HCT116 (cell line): ENCODE measurements at regions not wholly inside any gene's neighbourhood (a gene's known extent, or its start where the extent isn't known, plus 50 kb on each side); places are given as distances from the start of the nearest gene placed in this dataset.

Experiments
- ATAC-seq: fragments of 200-7000 bp; cut with Tn5 transposase; 2 replicates; pipeline ENCODE4 v1.9.1; 2020; ENCODE audit warnings: mild to moderate bottlenecking, moderate library complexity
- BruUV-seq: library from RNA; stranded (reverse); fragments of 400-500 nt; replicated peaks from 2 replicates; lab custom pipeline; 2021; lab: Mats Ljungman, UMichigan
- CTCF ChIA-PET: fragments of 300-600 bp; sonication (Branson Sonifier 250); formaldehyde crosslinking; loops from one replicate; lab custom pipeline; 2021; ENCODE audit warnings: antibody characterized with exemption; lab: Charles Lee
- POLR2A ChIA-PET: fragments of 300-600, 350-600 bp; sonication (Branson Sonifier 250); formaldehyde crosslinking; loops from one replicate; lab custom pipeline; 2021; ENCODE audit warnings: antibody characterized with exemption; lab: Charles Lee
- RAD21 ChIA-PET, 2 experiments: fragments of 300-600 bp; sonication (Branson Sonifier 250); formaldehyde crosslinking; loops; one replicate each; lab custom pipeline; 2023; ENCODE audit warnings: low total read pairs in 2 of 2; ENCODE audit not compliant: uncharacterized antibody in 2 of 2, unreplicated experiment in 2 of 2, low non-redundant PET in 1 of 2; lab: Charles Lee
- DNase-seq: peaks from one replicate; pipeline ENCODE4 v3.0.0-alpha.2; 2010; ENCODE audit warnings: low read depth, low spot score
- H2AFZ ChIP-seq: fragments of 200-600 bp; shearing (Covaris generic), sonication (generic); 2 replicates; pipeline ENCODE4 v1.6.1; 2017; ENCODE audit warnings: low read depth, mixed run types, mixed read lengths, antibody characterized with exemption, low read length; ENCODE audit not compliant: poor library complexity, severe bottlenecking
- H3K27ac ChIP-seq: 2 replicates; pipeline ENCODE4 v1.5.1; 2012; ENCODE audit warnings: low read depth, low read length
- H3K27me3 ChIP-seq: fragments of 200-600 bp; sonication (generic); 2 replicates; pipeline ENCODE4 v1.6.1; 2016; ENCODE audit warnings: mixed run types, low read length, mixed read lengths; ENCODE audit not compliant: insufficient read depth
- H3K36me3 ChIP-seq, 2 experiments: fragments of 200-500 bp in 1 of 2; fragments of 200-600 bp in 1 of 2; sonication (Bioruptor generic) in 1 of 2; sonication (generic) in 1 of 2; 2 replicates each; pipeline versions ENCODE4 v1.5.1 to v1.6.1; 2014 to 2016; ENCODE audit warnings: low read length in 2 of 2, inconsistent platforms in 1 of 2, mixed read lengths in 1 of 2, mixed run types in 1 of 2; ENCODE audit not compliant: insufficient read depth in 2 of 2, control insufficient read depth in 1 of 2
- H3K4me1 ChIP-seq, 2 experiments: fragments of 200-600 bp in 1 of 2; sonication (generic) in 1 of 2; 2 replicates each; pipeline versions ENCODE4 v1.5.1 to v1.6.1; 2012 to 2017; ENCODE audit warnings: low read length in 2 of 2, inconsistent platforms in 1 of 2, mild to moderate bottlenecking in 1 of 2, mixed read lengths in 1 of 2, mixed run types in 1 of 2, moderate library complexity in 1 of 2; ENCODE audit not compliant: insufficient read depth in 2 of 2, control insufficient read depth in 1 of 2
- H3K4me2 ChIP-seq: fragments of 200-600 bp; sonication (generic); 2 replicates; pipeline ENCODE4 v1.6.1; 2017; ENCODE audit warnings: mixed run types, low read length, mixed read lengths
- H3K4me3 ChIP-seq, 2 experiments: fragments of 200-600 bp in 1 of 2; sonication (generic) in 1 of 2; replicated peaks in 1 of 2; 2 replicates each; pipeline ENCODE4 v1.5.1; 2011 to 2016; ENCODE audit warnings: low read length in 2 of 2, control low read depth in 1 of 2, low read depth in 1 of 2, mild to moderate bottlenecking in 1 of 2, mixed read lengths in 1 of 2, mixed run types in 1 of 2
- H3K79me2 ChIP-seq: fragments of 200-600 bp; sonication (generic); 2 replicates; pipeline ENCODE4 v1.6.1; 2017; ENCODE audit warnings: mild to moderate bottlenecking, mixed run types, low read length, moderate library complexity, mixed read lengths; ENCODE audit not compliant: insufficient read depth
- H3K9ac ChIP-seq: fragments of 200-600 bp; sonication (generic); 2 replicates; pipeline ENCODE4 v1.6.1; 2016; ENCODE audit warnings: low read length, mixed read lengths
- H3K9me2 ChIP-seq: fragments of 200-600 bp; sonication (generic), shearing (Covaris generic); 2 replicates; pipeline ENCODE4 v1.6.1; 2017; ENCODE audit warnings: mixed run types, mild to moderate bottlenecking, moderate library complexity; ENCODE audit not compliant: insufficient read depth
- H3K9me3 ChIP-seq, 2 experiments: fragments of 200-500 bp in 1 of 2; fragments of 200-600 bp in 1 of 2; sonication (Bioruptor generic) in 1 of 2; sonication (generic) in 1 of 2; 2 replicates each; pipeline ENCODE4 v1.6.1; 2014 to 2017; ENCODE audit warnings: low read length in 2 of 2, mixed read lengths in 2 of 2, inconsistent platforms in 1 of 2, low read depth in 1 of 2, mild to moderate bottlenecking in 1 of 2, mixed run types in 1 of 2, moderate library complexity in 1 of 2; ENCODE audit not compliant: control insufficient read depth in 1 of 2, insufficient read depth in 1 of 2
- H4K20me1 ChIP-seq: fragments of 200-600 bp; sonication (generic), shearing (Covaris generic); 2 replicates; pipeline ENCODE4 v1.6.1; 2017; ENCODE audit warnings: mixed run types, mild to moderate bottlenecking, moderate library complexity; ENCODE audit not compliant: insufficient read depth
- CBX3 ChIP-seq: IDR thresholded peaks from 2 replicates; pipeline ENCODE4 v1.6.1; 2012; ENCODE audit warnings: low read depth
- CEBPB ChIP-seq: IDR thresholded peaks from 2 replicates; pipeline ENCODE4 v1.6.1; 2012; ENCODE audit warnings: low read depth
- ELF1 ChIP-seq: IDR thresholded peaks from 2 replicates; pipeline ENCODE4 v1.6.1; 2012; ENCODE audit warnings: low read depth, borderline replicate concordance
- MAX ChIP-seq: IDR thresholded peaks from 2 replicates; pipeline ENCODE4 v1.6.1; 2012
- POLR2A ChIP-seq: IDR thresholded peaks from 2 replicates; pipeline ENCODE4 v1.7.0; 2011; ENCODE audit warnings: borderline replicate concordance; ENCODE audit not compliant: insufficient read depth, insufficient read length; ENCODE audit errors: extremely low read depth
- POLR2AphosphoS5 ChIP-seq: IDR thresholded peaks from 2 replicates; pipeline ENCODE4 v1.6.1; 2011; ENCODE audit warnings: mild to moderate bottlenecking, low read depth, low read length, moderate library complexity
- RAD21 ChIP-seq: IDR thresholded peaks from 2 replicates; pipeline ENCODE4 v1.6.1; 2012; ENCODE audit warnings: low read depth, mild to moderate bottlenecking
- SP1 ChIP-seq: IDR thresholded peaks from 2 replicates; pipeline ENCODE4 v1.6.1; 2012; ENCODE audit warnings: low read depth
- TCF7L2 ChIP-seq: IDR thresholded peaks from 2 replicates; pipeline ENCODE4 v1.7.0; 2011; ENCODE audit warnings: borderline replicate concordance, inconsistent platforms; ENCODE audit not compliant: insufficient read depth, insufficient read length; ENCODE audit errors: extremely low read depth
- ZFX ChIP-seq: fragments of 450-650 bp; IDR thresholded peaks from 2 replicates; pipeline ENCODE4 v1.6.1; 2017
- ZNF274 ChIP-seq: fragments of 200-500 bp; sonication (Bioruptor generic); IDR thresholded peaks from 2 replicates; pipeline ENCODE4 v1.6.1; 2014; ENCODE audit warnings: mild to moderate bottlenecking, low read depth, low read length, inconsistent platforms
- intact Hi-C: fragments of 100-400 bp; cut with micrococcal nuclease; formaldehyde crosslinking; loops from 2 replicates; pipeline ENCODE4 v1.10.0; 2022
- TF ChIP-seq, protein P1 (sequence below), 3 experiments: fragments of 200-600 bp in 1 of 3; sonication (generic) in 1 of 3; IDR thresholded peaks in 2 of 3; conservative IDR thresholded peaks in 1 of 3; 2 replicates each; pipeline ENCODE4 v1.5.1; 2012 to 2017; ENCODE audit warnings: low read depth in 2 of 3, low read length in 2 of 3, antibody characterized with exemption in 1 of 3, borderline replicate concordance in 1 of 3, control low read depth in 1 of 3, mild to moderate bottlenecking in 1 of 3, mixed read lengths in 1 of 3, mixed run types in 1 of 3, moderate library complexity in 1 of 3; ENCODE audit not compliant: insufficient read depth in 1 of 3
- TF ChIP-seq, protein P2 (sequence below): IDR thresholded peaks from 2 replicates; pipeline ENCODE4 v1.6.1; 2012
- TF ChIP-seq, protein P3 (sequence below): IDR thresholded peaks from 2 replicates; pipeline ENCODE4 v1.6.1; 2012; ENCODE audit warnings: low read depth

DNA sequence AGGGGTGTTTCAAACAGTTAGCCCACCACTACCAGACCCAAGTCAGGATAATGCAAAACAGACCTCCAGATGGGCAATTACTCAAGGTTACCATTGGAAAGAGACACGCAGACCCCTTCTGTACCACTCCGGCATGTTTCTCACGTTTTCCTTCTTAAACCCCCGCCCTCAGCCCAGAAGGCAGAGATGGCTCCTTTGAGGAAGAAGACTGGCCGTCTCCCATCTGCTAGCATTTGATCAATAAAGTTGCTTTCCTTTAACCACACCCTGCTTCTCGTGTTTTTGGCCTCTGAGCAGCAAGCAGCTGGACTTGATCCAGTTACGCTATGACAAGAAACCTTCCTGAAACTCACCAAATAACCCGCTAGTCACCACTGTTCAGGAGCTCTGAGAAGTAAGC is 1012.4 kb upstream of the GYPC start:
- H3K36me3 ChIP-seq, result no peaks in the 10 kb centered on the region
- H3K27ac ChIP-seq, result no peak overlapping the region
- intact Hi-C loops, result no loop called here
- no peak overlapping the region for H3K9ac ChIP-seq
- TF ChIP-seq MAX (no peak), CEBPB (no peak), SP1 (no peak), TCF7L2 (no peak), POLR2AphosphoS5 (no peak), ZFX (no peak), ZNF274 (no peak), CBX3 (no peak), POLR2A (no peak), ELF1 (no peak), RAD21 (no peak)
- TF ChIP-seq, protein P1, sequence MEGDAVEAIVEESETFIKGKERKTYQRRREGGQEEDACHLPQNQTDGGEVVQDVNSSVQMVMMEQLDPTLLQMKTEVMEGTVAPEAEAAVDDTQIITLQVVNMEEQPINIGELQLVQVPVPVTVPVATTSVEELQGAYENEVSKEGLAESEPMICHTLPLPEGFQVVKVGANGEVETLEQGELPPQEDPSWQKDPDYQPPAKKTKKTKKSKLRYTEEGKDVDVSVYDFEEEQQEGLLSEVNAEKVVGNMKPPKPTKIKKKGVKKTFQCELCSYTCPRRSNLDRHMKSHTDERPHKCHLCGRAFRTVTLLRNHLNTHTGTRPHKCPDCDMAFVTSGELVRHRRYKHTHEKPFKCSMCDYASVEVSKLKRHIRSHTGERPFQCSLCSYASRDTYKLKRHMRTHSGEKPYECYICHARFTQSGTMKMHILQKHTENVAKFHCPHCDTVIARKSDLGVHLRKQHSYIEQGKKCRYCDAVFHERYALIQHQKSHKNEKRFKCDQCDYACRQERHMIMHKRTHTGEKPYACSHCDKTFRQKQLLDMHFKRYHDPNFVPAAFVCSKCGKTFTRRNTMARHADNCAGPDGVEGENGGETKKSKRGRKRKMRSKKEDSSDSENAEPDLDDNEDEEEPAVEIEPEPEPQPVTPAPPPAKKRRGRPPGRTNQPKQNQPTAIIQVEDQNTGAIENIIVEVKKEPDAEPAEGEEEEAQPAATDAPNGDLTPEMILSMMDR (IDR thresholded peaks at IDR 0.05 in 2 of 3, conservative IDR thresholded peaks at IDR 0.05 in 1 of 3; ENCODE audit: borderline replicate concordance in 1 of 3, insufficient read depth in 1 of 3, low read depth in 2 of 3, low read length in 2 of 3), result no peak
- TF ChIP-seq, protein P2, sequence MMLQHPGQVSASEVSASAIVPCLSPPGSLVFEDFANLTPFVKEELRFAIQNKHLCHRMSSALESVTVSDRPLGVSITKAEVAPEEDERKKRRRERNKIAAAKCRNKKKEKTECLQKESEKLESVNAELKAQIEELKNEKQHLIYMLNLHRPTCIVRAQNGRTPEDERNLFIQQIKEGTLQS, result no peak
- TF ChIP-seq, protein P3, sequence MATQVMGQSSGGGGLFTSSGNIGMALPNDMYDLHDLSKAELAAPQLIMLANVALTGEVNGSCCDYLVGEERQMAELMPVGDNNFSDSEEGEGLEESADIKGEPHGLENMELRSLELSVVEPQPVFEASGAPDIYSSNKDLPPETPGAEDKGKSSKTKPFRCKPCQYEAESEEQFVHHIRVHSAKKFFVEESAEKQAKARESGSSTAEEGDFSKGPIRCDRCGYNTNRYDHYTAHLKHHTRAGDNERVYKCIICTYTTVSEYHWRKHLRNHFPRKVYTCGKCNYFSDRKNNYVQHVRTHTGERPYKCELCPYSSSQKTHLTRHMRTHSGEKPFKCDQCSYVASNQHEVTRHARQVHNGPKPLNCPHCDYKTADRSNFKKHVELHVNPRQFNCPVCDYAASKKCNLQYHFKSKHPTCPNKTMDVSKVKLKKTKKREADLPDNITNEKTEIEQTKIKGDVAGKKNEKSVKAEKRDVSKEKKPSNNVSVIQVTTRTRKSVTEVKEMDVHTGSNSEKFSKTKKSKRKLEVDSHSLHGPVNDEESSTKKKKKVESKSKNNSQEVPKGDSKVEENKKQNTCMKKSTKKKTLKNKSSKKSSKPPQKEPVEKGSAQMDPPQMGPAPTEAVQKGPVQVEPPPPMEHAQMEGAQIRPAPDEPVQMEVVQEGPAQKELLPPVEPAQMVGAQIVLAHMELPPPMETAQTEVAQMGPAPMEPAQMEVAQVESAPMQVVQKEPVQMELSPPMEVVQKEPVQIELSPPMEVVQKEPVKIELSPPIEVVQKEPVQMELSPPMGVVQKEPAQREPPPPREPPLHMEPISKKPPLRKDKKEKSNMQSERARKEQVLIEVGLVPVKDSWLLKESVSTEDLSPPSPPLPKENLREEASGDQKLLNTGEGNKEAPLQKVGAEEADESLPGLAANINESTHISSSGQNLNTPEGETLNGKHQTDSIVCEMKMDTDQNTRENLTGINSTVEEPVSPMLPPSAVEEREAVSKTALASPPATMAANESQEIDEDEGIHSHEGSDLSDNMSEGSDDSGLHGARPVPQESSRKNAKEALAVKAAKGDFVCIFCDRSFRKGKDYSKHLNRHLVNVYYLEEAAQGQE, result no peak
- H3K79me2 ChIP-seq, result no peaks in the 10 kb centered on the region
- no peaks in the 10 kb centered on the region for H3K4me1 ChIP-seq
- H3K9me2 ChIP-seq, result no peaks in the 10 kb centered on the region
- no peak overlapping the region for H3K4me2 ChIP-seq
- peaks cover 7 to 16% of the 10 kb centered on the region in 2 experiments; a peak in 2 of 4 replicates for H3K9me3 ChIP-seq
- DNase-seq (no peak), ATAC-seq (no peak)
- no peak overlapping the region for H3K4me3 ChIP-seq
- ChIA-PET CTCF (no interaction called here), POLR2A (no interaction called here), RAD21 (no interaction called here)
- no peak overlapping the region for H2AFZ ChIP-seq
- H4K20me1 ChIP-seq, result no peaks in the 10 kb centered on the region
- no peaks in the 10 kb centered on the region for H3K27me3 ChIP-seq
- no TSS peak for BruUV-seq
